H1 (cell line): ENCODE measurements at regions not wholly inside any gene's neighbourhood (a gene's known extent, or its start where the extent isn't known, plus 50 kb on each side); places are given as distances from the start of the nearest gene placed in this dataset.
A peak's percentile ranks its signal among the peaks of the same experiment; 100 is the strongest.

Source experiments
- CTCF ChIA-PET: fragments of 300-600 bp; sonication (Branson Sonifier 250); formaldehyde crosslinking; loops from one replicate; lab custom pipeline; 2021; ENCODE audit not compliant: partially characterized antibody; lab: Charles Lee
- POLR2A ChIA-PET: fragments of 300-600 bp; sonication (Branson Sonifier 250); formaldehyde crosslinking; loops from one replicate; lab custom pipeline; 2021; ENCODE audit warnings: inconsistent platforms; ENCODE audit not compliant: partially characterized antibody; lab: Charles Lee
- DNase-seq, 2 experiments: peaks; one replicate each; pipeline versions ENCODE4 v3.0.0 to v3.0.0-alpha.2; 2010 to 2022; ENCODE audit warnings: low spot score in 2 of 2, low read depth in 1 of 2, mixed read lengths in 1 of 2
- FAIRE-seq: peaks from 2 replicates; lab custom pipeline; 2011; peaks lifted over from hg19 to GRCh38; lab: Jason Lieb, UNC
- H2AFZ ChIP-seq: 2 replicates; pipeline ENCODE4 v1.8.1; 2012; ENCODE audit warnings: low read length, inconsistent platforms
- H2AK5ac ChIP-seq: 2 replicates; pipeline ENCODE4 v1.6.1; 2013; ENCODE audit warnings: low read depth, low read length
- H2BK120ac ChIP-seq: replicated peaks from 2 replicates; pipeline ENCODE3; 2013; ENCODE audit warnings: low read depth, low read length, inconsistent platforms
- H2BK12ac ChIP-seq: 2 replicates; pipeline ENCODE4 v1.6.1; 2013; ENCODE audit warnings: low read depth, low read length
- H2BK15ac ChIP-seq: 2 replicates; pipeline ENCODE4 v1.6.1; 2013; ENCODE audit warnings: low read length
- H2BK20ac ChIP-seq: 2 replicates; pipeline ENCODE4 v1.6.1; 2013; ENCODE audit warnings: low read length
- H2BK5ac ChIP-seq: 2 replicates; pipeline ENCODE4 v1.6.1; 2013; ENCODE audit warnings: low read depth, low read length
- H3K14ac ChIP-seq: 2 replicates; pipeline ENCODE4 v1.6.1; 2013; ENCODE audit warnings: inconsistent platforms; ENCODE audit not compliant: insufficient read length
- H3K18ac ChIP-seq: 2 replicates; pipeline ENCODE4 v1.6.1; 2013; ENCODE audit warnings: low read length; ENCODE audit errors: extremely low read depth
- H3K23ac ChIP-seq: 2 replicates; pipeline ENCODE4 v1.6.1; 2013; ENCODE audit warnings: inconsistent platforms; ENCODE audit not compliant: insufficient read length
- H3K23me2 ChIP-seq: 2 replicates; pipeline ENCODE4 v1.6.1; 2013; ENCODE audit warnings: low read depth, low read length
- H3K27ac ChIP-seq: 2 replicates; pipeline ENCODE4 v1.6.1; 2011; ENCODE audit warnings: low read depth, low read length, inconsistent platforms
- H3K27me3 ChIP-seq, 4 experiments: replicated peaks in 1 of 4; 1 replicate in 1 of 4; 2 replicates in 3 of 4; pipeline versions ENCODE4 v1.6.1 to v1.8.1; 2011 to 2013; ENCODE audit warnings: low read length in 3 of 4, mild to moderate bottlenecking in 3 of 4, inconsistent platforms in 2 of 4, mixed read lengths in 2 of 4, moderate library complexity in 1 of 4; ENCODE audit not compliant: control insufficient read depth in 3 of 4, insufficient read depth in 3 of 4; ENCODE audit errors: extremely low read depth in 1 of 4
- H3K36me3 ChIP-seq, 4 experiments: 2 replicates each; pipeline versions ENCODE4 v1.6.1 to v1.8.1; 2011 to 2013; ENCODE audit warnings: mild to moderate bottlenecking in 4 of 4, low read length in 3 of 4, moderate library complexity in 2 of 4, control low read depth in 1 of 4, inconsistent platforms in 1 of 4; ENCODE audit not compliant: insufficient read depth in 4 of 4, control insufficient read depth in 2 of 4
- H3K4ac ChIP-seq: replicated peaks from 2 replicates; pipeline ENCODE3; 2013; ENCODE audit warnings: low read length, low read depth, mixed read lengths, inconsistent platforms; ENCODE audit not compliant: insufficient read length
- H3K4me1 ChIP-seq, 4 experiments: replicated peaks in 1 of 4; 1 replicate in 1 of 4; 2 replicates in 3 of 4; pipeline versions ENCODE4 v1.6.1 to v1.8.1; 2011 to 2013; ENCODE audit warnings: low read length in 3 of 4, inconsistent platforms in 2 of 4, mixed read lengths in 1 of 4; ENCODE audit not compliant: insufficient read depth in 4 of 4, control insufficient read depth in 3 of 4
- H3K4me2 ChIP-seq, 2 experiments: 2 replicates each; pipeline versions ENCODE4 v1.6.1 to v1.8.1; 2011 to 2013; ENCODE audit warnings: low read depth in 2 of 2, low read length in 2 of 2, control low read depth in 1 of 2, inconsistent platforms in 1 of 2, mild to moderate bottlenecking in 1 of 2; ENCODE audit not compliant: insufficient read depth in 1 of 2
- H3K4me3 ChIP-seq, 4 experiments: fragments of 200-600, 300-600 bp in 1 of 4; sonication (generic), shearing (Covaris generic), sonication (Bioruptor Twin) in 1 of 4; 2 replicates each; pipeline versions ENCODE4 v1.5.1 to v1.8.1; 2011 to 2016; ENCODE audit warnings: low read length in 4 of 4, low read depth in 3 of 4, control low read depth in 2 of 4, inconsistent platforms in 2 of 4, mild to moderate bottlenecking in 2 of 4, mixed read lengths in 1 of 4, moderate library complexity in 1 of 4; ENCODE audit not compliant: insufficient read depth in 2 of 4; ENCODE audit errors: extremely low read depth in 1 of 4
- H3K56ac ChIP-seq: replicated peaks from 2 replicates; pipeline ENCODE3; 2013; ENCODE audit warnings: low read depth, mild to moderate bottlenecking, mixed read lengths, low read length, inconsistent platforms; ENCODE audit not compliant: insufficient read length
- H3K79me1 ChIP-seq: 2 replicates; pipeline ENCODE4 v1.6.1; 2013; ENCODE audit warnings: low read depth, low read length, control low read depth
- H3K79me2 ChIP-seq, 2 experiments: 2 replicates each; pipeline versions ENCODE4 v1.6.1 to v1.8.1; 2012 to 2013; ENCODE audit warnings: low read length in 2 of 2, mild to moderate bottlenecking in 2 of 2, inconsistent platforms in 1 of 2; ENCODE audit not compliant: insufficient read depth in 2 of 2, control insufficient read depth in 1 of 2
- H3K9ac ChIP-seq, 4 experiments: replicated peaks in 1 of 4; 1 replicate in 1 of 4; 2 replicates in 3 of 4; pipeline versions ENCODE4 v1.6.1 to v1.8.1; 2011 to 2013; ENCODE audit warnings: low read depth in 3 of 4, low read length in 3 of 4, control low read depth in 2 of 4, mild to moderate bottlenecking in 2 of 4, moderate library complexity in 2 of 4, inconsistent platforms in 1 of 4; ENCODE audit errors: extremely low read depth in 1 of 4
- H3K9me3 ChIP-seq, 2 experiments: 2 replicates each; pipeline versions ENCODE4 v1.6.1 to v1.8.1; 2012 to 2013; ENCODE audit warnings: mild to moderate bottlenecking in 2 of 2, moderate library complexity in 2 of 2, control low read depth in 1 of 2, inconsistent platforms in 1 of 2, low read depth in 1 of 2, low read length in 1 of 2, mixed read lengths in 1 of 2; ENCODE audit not compliant: insufficient read depth in 2 of 2
- H4K20me1 ChIP-seq, 2 experiments: replicated peaks in 1 of 2; 2 replicates each; pipeline versions ENCODE3 to v1.8.1; 2011 to 2013; ENCODE audit warnings: inconsistent platforms in 2 of 2, low read length in 2 of 2, mild to moderate bottlenecking in 1 of 2; ENCODE audit not compliant: insufficient read depth in 2 of 2, control insufficient read depth in 1 of 2
- H4K5ac ChIP-seq: 2 replicates; pipeline ENCODE4 v1.6.1; 2013; ENCODE audit warnings: low read length, low read depth, mixed read lengths, inconsistent platforms; ENCODE audit not compliant: insufficient read length
- H4K8ac ChIP-seq: 2 replicates; pipeline ENCODE4 v1.8.0; 2013; ENCODE audit warnings: mild to moderate bottlenecking, moderate library complexity, low read length, inconsistent platforms; ENCODE audit not compliant: insufficient read depth; ENCODE audit errors: extremely low read depth
- H4K91ac ChIP-seq: replicated peaks from 2 replicates; pipeline ENCODE3; 2013; ENCODE audit warnings: low read length, mixed read lengths, inconsistent platforms; ENCODE audit not compliant: insufficient read length
- BACH1 ChIP-seq: IDR thresholded peaks from 2 replicates; pipeline ENCODE4 v1.6.1; 2012; ENCODE audit warnings: low read length, improper control_type of control experiment
- BCL11A ChIP-seq, 2 experiments: IDR thresholded peaks; one replicate each; pipeline ENCODE4 v1.6.1; 2011; ENCODE audit warnings: low read depth in 2 of 2, low read length in 2 of 2, mild to moderate bottlenecking in 2 of 2
- BRCA1 ChIP-seq: IDR thresholded peaks from 2 replicates; pipeline ENCODE4 v1.6.1; 2012; ENCODE audit warnings: low read depth, low read length, improper control_type of control experiment
- CBX8 ChIP-seq: fragments of 300-800, 300-1000 bp; sonication (generic); IDR thresholded peaks from 2 replicates; pipeline ENCODE4 v1.7.1; 2016; ENCODE audit warnings: low read depth, low read length, borderline replicate concordance
- CHD1 ChIP-seq: IDR thresholded peaks from 2 replicates; pipeline ENCODE4 v1.6.1; 2012; ENCODE audit warnings: low read depth, low read length, improper control_type of control experiment
- CREB1 ChIP-seq: IDR thresholded peaks from 2 replicates; pipeline ENCODE4 v1.6.1; 2012; ENCODE audit warnings: inconsistent platforms
- FOSL1 ChIP-seq: IDR thresholded peaks from 2 replicates; pipeline ENCODE4 v1.6.1; 2011; ENCODE audit warnings: mild to moderate bottlenecking, low read depth, low read length, moderate library complexity; ENCODE audit not compliant: insufficient read depth
- PHF8 ChIP-seq: fragments of 200-600 bp; sonication (generic); conservative IDR thresholded peaks from 2 replicates; pipeline ENCODE4 v1.7.1; 2012; ENCODE audit warnings: low read depth, mild to moderate bottlenecking, inconsistent platforms, low read length, moderate library complexity
- POU5F1 ChIP-seq: IDR thresholded peaks from 2 replicates; pipeline ENCODE4 v1.6.1; 2011; ENCODE audit warnings: low read depth, mild to moderate bottlenecking, low read length, moderate library complexity
- RAD21 ChIP-seq, 2 experiments: IDR thresholded peaks in 1 of 2; conservative IDR thresholded peaks in 1 of 2; 2 replicates each; pipeline ENCODE4 v1.6.1; 2011; ENCODE audit warnings: low read depth in 2 of 2, low read length in 2 of 2, improper control_type of control experiment in 1 of 2, inconsistent platforms in 1 of 2, mild to moderate bottlenecking in 1 of 2, moderate library complexity in 1 of 2
- SP1 ChIP-seq: IDR thresholded peaks from 2 replicates; pipeline ENCODE4 v1.6.1; 2011; ENCODE audit warnings: low read depth, low read length
- SRF ChIP-seq: IDR thresholded peaks from 2 replicates; pipeline ENCODE4 v1.6.1; 2011; ENCODE audit warnings: mild to moderate bottlenecking, low read depth, low read length, moderate library complexity
- WGBS, 2 experiments: shearing (Covaris generic) in 1 of 2; methylation state at CpG; one replicate each; pipeline versions ENCODE4 v1.1.6 to v1.1.7; 2013 to 2015; ENCODE audit warnings: low lambda C conversion rate in 2 of 2, mixed read lengths in 2 of 2, inconsistent platforms in 1 of 2, low coverage in 1 of 2, missing lambda C conversion rate in 1 of 2; ENCODE audit not compliant: insufficient replicate concordance in 2 of 2, insufficient coverage in 1 of 2, insufficient read length in 1 of 2; ENCODE audit errors: extremely low coverage in 1 of 2, missing lambda C conversion rate in 1 of 2; 5-methylcytosine and 5-hydroxymethylcytosine counted together
- TF ChIP-seq, protein P1 (sequence below): IDR thresholded peaks from 2 replicates; pipeline ENCODE4 v1.6.1; 2011; ENCODE audit warnings: low read length, improper control_type of control experiment

DNA sequence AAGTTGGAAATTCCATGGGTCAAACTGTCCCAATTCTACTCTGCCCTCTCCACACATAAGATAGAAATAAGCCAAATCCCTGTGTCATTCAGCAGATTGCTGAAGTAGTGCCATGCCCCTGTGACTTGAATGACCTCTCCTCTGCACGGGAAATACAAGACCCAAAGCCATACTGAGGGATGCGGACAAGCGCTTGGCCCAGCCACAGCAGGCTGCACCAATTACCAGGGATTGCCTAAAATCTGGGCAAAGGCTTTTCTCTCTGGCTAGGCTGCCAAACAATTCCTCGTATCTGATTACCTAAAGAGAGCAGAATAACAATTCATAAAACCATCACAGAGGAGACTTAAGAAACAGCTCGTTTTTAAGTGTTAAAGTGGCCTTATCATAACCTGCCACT lies 421.8 kb upstream of the JARID2 start:
- FAIRE-seq (no peak), DNase-seq (no peak)
- H3K36me3 ChIP-seq = no peaks in the 10 kb centered on the region
- H3K4me3 ChIP-seq = no peak overlapping the region
- peak overlapping the region; percentile 92; the same call in 1 of the 2 replicates for H2BK12ac ChIP-seq
- H3K9me3 ChIP-seq = no peaks in the 10 kb centered on the region
- no peaks in the 10 kb centered on the region for H3K79me2 ChIP-seq
- no peak overlapping the region for H2AFZ ChIP-seq
- H2AK5ac ChIP-seq = peak overlapping the region; percentile 89; the same call in 1 of the 2 replicates
- H3K9ac ChIP-seq = no peak overlapping the region
- no peak overlapping the region for H4K8ac ChIP-seq
- POLR2A ChIA-PET = interaction anchor here (0.8 to 1.6 kb wide), 4 partner anchors 15 to 40 kb away, joined by 3 to 5 read pairs (median 3); no protein-coding TSS in a partner anchor
- H4K20me1 ChIP-seq = no peaks in the 10 kb centered on the region
- no peak overlapping the region for H4K91ac ChIP-seq
- peak overlapping the region; percentile 10; the same call in 1 of the 2 replicates for H2BK5ac ChIP-seq
- CTCF ChIA-PET = interaction anchor here (0.9 to 1.1 kb wide), 3 partner anchors 8 to 43 kb away, joined by 3 read pairs; no protein-coding TSS in a partner anchor
- peak overlapping the region in 1 of 2 experiments; percentile 40; a peak in 1 of 4 replicates for H3K4me2 ChIP-seq
- 0 out of 2 replicates have a peak overlapping the region, but pooled peaks have one; percentile 55 for H2BK20ac ChIP-seq
- H3K18ac ChIP-seq = peak overlapping the region; percentile 81
- H3K4ac ChIP-seq = no peak overlapping the region
- 71% methylated on average over 5 of the region's 5 CpGs; no CpG with 5 or more reads in 1 of the 2 experiments for WGBS, 2 experiments
- H3K23me2 ChIP-seq = no peaks in the 10 kb centered on the region
- H3K23ac ChIP-seq = no peak overlapping the region
- H2BK120ac ChIP-seq = peak overlapping the region; percentile 19
- peaks cover 5 to 23% (median 16%) of the 10 kb centered on the region in 4 experiments for H3K4me1 ChIP-seq
- H3K79me1 ChIP-seq = peaks cover 2% of the 10 kb centered on the region
- H2BK15ac ChIP-seq = no peak overlapping the region
- H3K56ac ChIP-seq = no peak overlapping the region
- H4K5ac ChIP-seq = no peak overlapping the region
- peaks cover 0 to 2% (median 0%) of the 10 kb centered on the region in 4 experiments; a peak in 1 of 7 replicates for H3K27me3 ChIP-seq
- no peak overlapping the region for H3K14ac ChIP-seq
- no peak overlapping the region for H3K27ac ChIP-seq
- TF ChIP-seq BRCA1 (no peak), BCL11A (IDR thresholded peaks at IDR 0.05; ENCODE audit: low read depth in 2 of 2, low read length in 2 of 2) (no peak), FOSL1 (no peak), RAD21 (IDR thresholded peaks at IDR 0.05 in 1 of 2, conservative IDR thresholded peaks at IDR 0.05 in 1 of 2; ENCODE audit: low read depth in 2 of 2, low read length in 2 of 2) (no peak), CREB1 (no peak), POU5F1 (no peak), BACH1 (no peak), SRF (no peak), PHF8 (no peak), CBX8 (no peak), SP1 (no peak), CHD1 (no peak)
- TF ChIP-seq, protein P1, sequence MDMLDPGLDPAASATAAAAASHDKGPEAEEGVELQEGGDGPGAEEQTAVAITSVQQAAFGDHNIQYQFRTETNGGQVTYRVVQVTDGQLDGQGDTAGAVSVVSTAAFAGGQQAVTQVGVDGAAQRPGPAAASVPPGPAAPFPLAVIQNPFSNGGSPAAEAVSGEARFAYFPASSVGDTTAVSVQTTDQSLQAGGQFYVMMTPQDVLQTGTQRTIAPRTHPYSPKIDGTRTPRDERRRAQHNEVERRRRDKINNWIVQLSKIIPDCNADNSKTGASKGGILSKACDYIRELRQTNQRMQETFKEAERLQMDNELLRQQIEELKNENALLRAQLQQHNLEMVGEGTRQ = no peak
